GM10266 (cell line): ENCODE measurements at regions not wholly inside any gene's neighbourhood (a gene's known extent, or its start where the extent isn't known, plus 50 kb on each side); places are given as distances from the start of the nearest gene placed in this dataset.

Source experiments
- DNase-seq: peaks from one replicate; pipeline ENCODE4 v3.0.0; 2012; ENCODE audit errors: extremely low spot score
- CTCF ChIP-seq: IDR thresholded peaks from 2 replicates; pipeline ENCODE4 v1.5.1; 2012; ENCODE audit warnings: mild to moderate bottlenecking, low read depth; ENCODE audit not compliant: control insufficient read depth, insufficient read depth; ENCODE audit errors: missing control alignments

GRCh38 chr13:111469916-111470506 lies 149.6 kb downstream of the TEX29 start:
- TF ChIP-seq CTCF = no peak
- no peak for DNase-seq

- no peak for TF ChIP-seq CTCF
- DNase-seq = no peak
Observed at GRCh38 chr13:111470933-111471332, 150.5 kb downstream of the TEX29 start.

- TF ChIP-seq CTCF = no peak
- DNase-seq = no peak
Observed at GRCh38 chr13:111472083-111472482, 151.6 kb downstream of the TEX29 start.

- TF ChIP-seq CTCF = no peak
- no peak for DNase-seq
Observed at GRCh38 chr13:111472559-111473460, 152.4 kb downstream of the TEX29 start.

- peak; percentile 61 for DNase-seq
- TF ChIP-seq CTCF = peak; percentile 45
Observed at GRCh38 chr13:111474136-111475002, 153.9 kb downstream of the TEX29 start.

GRCh38 chr13:111475488-111475887 lies 155.0 kb downstream of the TEX29 start:
- no peak for TF ChIP-seq CTCF
- DNase-seq = no peak

GRCh38 chr13:111476197-111476596 lies 155.8 kb downstream of the TEX29 start:
- TF ChIP-seq CTCF = no peak
- DNase-seq = no peak
